Liver (tissue), 8 donors: ENCODE measurements at regions not wholly inside any gene's neighbourhood (a gene's known extent, or its start where the extent isn't known, plus 50 kb on each side); places are given as distances from the start of the nearest gene placed in this dataset.

ENCODE experiments used
- DNase-seq: peaks from one replicate; pipeline ENCODE4 v3.0.0-alpha.2; 2017; ENCODE audit warnings: low spot score
- H3K27ac ChIP-seq, 2 donors: one replicate each; pipeline ENCODE4 v1.7.0; 2013; ENCODE audit warnings: inconsistent platforms in 2 of 2, low read length in 2 of 2, control low read depth in 1 of 2, low read depth in 1 of 2, mild to moderate bottlenecking in 1 of 2
- H3K27me3 ChIP-seq, 4 donors: one replicate each; pipeline versions ENCODE4 v1.6.1 to v1.7.0; 2013; ENCODE audit warnings: low read length in 3 of 4, inconsistent platforms in 1 of 4, mild to moderate bottlenecking in 1 of 4, moderate library complexity in 1 of 4; ENCODE audit not compliant: control insufficient read depth in 4 of 4, insufficient read depth in 4 of 4
- H3K36me3 ChIP-seq, 4 donors: one replicate each; pipeline versions ENCODE4 v1.6.1 to v1.7.0; 2013; ENCODE audit warnings: low read length in 3 of 4, mild to moderate bottlenecking in 3 of 4, low read depth in 1 of 4, moderate library complexity in 1 of 4; ENCODE audit not compliant: control insufficient read depth in 4 of 4, insufficient read depth in 3 of 4
- H3K4me1 ChIP-seq, 4 donors: one replicate each; pipeline versions ENCODE4 v1.6.1 to v1.7.0; 2013; ENCODE audit warnings: low read length in 3 of 4, mild to moderate bottlenecking in 3 of 4, moderate library complexity in 1 of 4; ENCODE audit not compliant: control insufficient read depth in 4 of 4, insufficient read depth in 4 of 4
- H3K4me3 ChIP-seq, 3 donors: one replicate each; pipeline versions ENCODE4 v1.6.1 to v1.7.0; 2013; ENCODE audit warnings: low read length in 3 of 3, control low read depth in 1 of 3, low read depth in 1 of 3, mild to moderate bottlenecking in 1 of 3
- H3K9ac ChIP-seq, 2 donors: one replicate each; pipeline ENCODE4 v1.7.0; 2013; ENCODE audit warnings: low read length in 2 of 2, mild to moderate bottlenecking in 2 of 2, moderate library complexity in 2 of 2, control low read depth in 1 of 2, low read depth in 1 of 2
- H3K9me3 ChIP-seq, 4 donors: one replicate each; pipeline versions ENCODE4 v1.6.1 to v1.7.0; 2013; ENCODE audit warnings: low read length in 3 of 4; ENCODE audit not compliant: control insufficient read depth in 4 of 4
- EGR1 ChIP-seq, 2 donors: IDR thresholded peaks; 2 replicates each; pipeline ENCODE4 v1.6.1; 2016 to 2018; ENCODE audit warnings: antibody characterized with exemption in 2 of 2, low read depth in 2 of 2
- FOXA1 ChIP-seq: IDR thresholded peaks from 2 replicates; pipeline ENCODE4 v1.6.1; 2016; ENCODE audit warnings: antibody characterized with exemption
- GABPA ChIP-seq, 2 donors: IDR thresholded peaks in 1 of 2; conservative IDR thresholded peaks in 1 of 2; 2 replicates each; pipeline ENCODE4 v1.6.1; 2016; ENCODE audit warnings: antibody characterized with exemption in 2 of 2, mild to moderate bottlenecking in 1 of 2, moderate library complexity in 1 of 2
- RAD21 ChIP-seq, 2 donors: IDR thresholded peaks; 2 replicates each; pipeline ENCODE4 v1.6.1; 2016; ENCODE audit warnings: antibody characterized with exemption in 2 of 2, mild to moderate bottlenecking in 2 of 2
- SP1 ChIP-seq: IDR thresholded peaks from 2 replicates; pipeline ENCODE4 v1.6.1; 2018; ENCODE audit warnings: antibody characterized with exemption, mild to moderate bottlenecking
- YY1 ChIP-seq: IDR thresholded peaks from 2 replicates; pipeline ENCODE4 v1.6.1; 2016; ENCODE audit warnings: antibody characterized with exemption, mild to moderate bottlenecking
- whole genome bisulfite sequencing: extraction: QIAGEN DNeasy Blood & Tissue Kit; methylation state at CpG from one replicate; pipeline ENCODE4 v1.1.7; 2013; 5-methylcytosine and 5-hydroxymethylcytosine counted together
- TF ChIP-seq, protein P1 (sequence below): IDR thresholded peaks from 2 replicates; pipeline ENCODE4 v1.6.1; 2016; ENCODE audit warnings: antibody characterized with exemption
- TF ChIP-seq, protein P2 (sequence below): IDR thresholded peaks from 2 replicates; pipeline ENCODE4 v1.6.1; 2016; ENCODE audit warnings: antibody characterized with exemption
- TF ChIP-seq, protein P3 (sequence below): fragments of 150-350 bp; IDR thresholded peaks from 2 replicates; pipeline ENCODE4 v1.5.1; 2017; ENCODE audit warnings: improper control_type of control experiment, low read depth, low read length; ENCODE audit not compliant: missing input control
- TF ChIP-seq, protein P4 (sequence below): IDR thresholded peaks from 2 replicates; pipeline ENCODE4 v1.6.1; 2016; ENCODE audit warnings: antibody characterized with exemption, mild to moderate bottlenecking
- donor health status: healthy.
- donor health status: healthy.
- donor health status: healthy.
- donor health status: healthy.
- donor health status: healthy.

DNA sequence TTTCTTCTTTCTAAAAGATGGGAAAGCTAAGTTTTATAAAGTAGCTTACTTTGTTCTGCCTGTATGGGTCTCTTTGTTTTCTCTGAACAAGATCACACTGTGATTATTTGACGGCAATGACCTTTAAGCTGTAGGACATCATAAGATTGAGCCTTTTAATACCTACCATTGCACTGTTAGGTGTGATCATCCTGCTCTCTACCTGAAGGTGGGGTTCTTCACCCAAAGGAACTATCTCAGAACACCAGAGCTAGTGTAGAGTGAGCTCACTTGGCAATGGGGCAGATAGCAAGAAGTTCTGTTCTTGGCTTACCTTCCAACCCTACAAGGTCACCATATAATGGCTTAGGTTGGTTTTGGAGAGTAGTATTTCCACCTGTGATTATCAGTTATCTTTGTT lies 200.2 kb downstream of the SPATA31D1 start:
- H3K4me3 ChIP-seq: no peak overlapping the region
- H3K27me3 ChIP-seq: no peaks in the 10 kb centered on the region
- no peak overlapping the region for H3K9ac ChIP-seq
- no peaks in the 10 kb centered on the region for H3K36me3 ChIP-seq
- 65% methylated on average over 1 of the region's 1 CpG for WGBS
- H3K9me3 ChIP-seq: no peaks in the 10 kb centered on the region
- TF ChIP-seq, protein P1, sequence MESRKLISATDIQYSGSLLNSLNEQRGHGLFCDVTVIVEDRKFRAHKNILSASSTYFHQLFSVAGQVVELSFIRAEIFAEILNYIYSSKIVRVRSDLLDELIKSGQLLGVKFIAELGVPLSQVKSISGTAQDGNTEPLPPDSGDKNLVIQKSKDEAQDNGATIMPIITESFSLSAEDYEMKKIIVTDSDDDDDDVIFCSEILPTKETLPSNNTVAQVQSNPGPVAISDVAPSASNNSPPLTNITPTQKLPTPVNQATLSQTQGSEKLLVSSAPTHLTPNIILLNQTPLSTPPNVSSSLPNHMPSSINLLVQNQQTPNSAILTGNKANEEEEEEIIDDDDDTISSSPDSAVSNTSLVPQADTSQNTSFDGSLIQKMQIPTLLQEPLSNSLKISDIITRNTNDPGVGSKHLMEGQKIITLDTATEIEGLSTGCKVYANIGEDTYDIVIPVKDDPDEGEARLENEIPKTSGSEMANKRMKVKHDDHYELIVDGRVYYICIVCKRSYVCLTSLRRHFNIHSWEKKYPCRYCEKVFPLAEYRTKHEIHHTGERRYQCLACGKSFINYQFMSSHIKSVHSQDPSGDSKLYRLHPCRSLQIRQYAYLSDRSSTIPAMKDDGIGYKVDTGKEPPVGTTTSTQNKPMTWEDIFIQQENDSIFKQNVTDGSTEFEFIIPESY: no peak
- TF ChIP-seq, protein P2, sequence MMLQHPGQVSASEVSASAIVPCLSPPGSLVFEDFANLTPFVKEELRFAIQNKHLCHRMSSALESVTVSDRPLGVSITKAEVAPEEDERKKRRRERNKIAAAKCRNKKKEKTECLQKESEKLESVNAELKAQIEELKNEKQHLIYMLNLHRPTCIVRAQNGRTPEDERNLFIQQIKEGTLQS: no peak
- no peak for TF ChIP-seq YY1
- peak; percentile 61 to 77 for TF ChIP-seq RAD21 (IDR thresholded peaks at IDR 0.05)
- TF ChIP-seq, protein P3, sequence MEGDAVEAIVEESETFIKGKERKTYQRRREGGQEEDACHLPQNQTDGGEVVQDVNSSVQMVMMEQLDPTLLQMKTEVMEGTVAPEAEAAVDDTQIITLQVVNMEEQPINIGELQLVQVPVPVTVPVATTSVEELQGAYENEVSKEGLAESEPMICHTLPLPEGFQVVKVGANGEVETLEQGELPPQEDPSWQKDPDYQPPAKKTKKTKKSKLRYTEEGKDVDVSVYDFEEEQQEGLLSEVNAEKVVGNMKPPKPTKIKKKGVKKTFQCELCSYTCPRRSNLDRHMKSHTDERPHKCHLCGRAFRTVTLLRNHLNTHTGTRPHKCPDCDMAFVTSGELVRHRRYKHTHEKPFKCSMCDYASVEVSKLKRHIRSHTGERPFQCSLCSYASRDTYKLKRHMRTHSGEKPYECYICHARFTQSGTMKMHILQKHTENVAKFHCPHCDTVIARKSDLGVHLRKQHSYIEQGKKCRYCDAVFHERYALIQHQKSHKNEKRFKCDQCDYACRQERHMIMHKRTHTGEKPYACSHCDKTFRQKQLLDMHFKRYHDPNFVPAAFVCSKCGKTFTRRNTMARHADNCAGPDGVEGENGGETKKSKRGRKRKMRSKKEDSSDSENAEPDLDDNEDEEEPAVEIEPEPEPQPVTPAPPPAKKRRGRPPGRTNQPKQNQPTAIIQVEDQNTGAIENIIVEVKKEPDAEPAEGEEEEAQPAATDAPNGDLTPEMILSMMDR: peak; percentile 19
- no peaks in the 10 kb centered on the region for H3K4me1 ChIP-seq
- no peak for DNase-seq
- H3K27ac ChIP-seq: no peak overlapping the region

DNA sequence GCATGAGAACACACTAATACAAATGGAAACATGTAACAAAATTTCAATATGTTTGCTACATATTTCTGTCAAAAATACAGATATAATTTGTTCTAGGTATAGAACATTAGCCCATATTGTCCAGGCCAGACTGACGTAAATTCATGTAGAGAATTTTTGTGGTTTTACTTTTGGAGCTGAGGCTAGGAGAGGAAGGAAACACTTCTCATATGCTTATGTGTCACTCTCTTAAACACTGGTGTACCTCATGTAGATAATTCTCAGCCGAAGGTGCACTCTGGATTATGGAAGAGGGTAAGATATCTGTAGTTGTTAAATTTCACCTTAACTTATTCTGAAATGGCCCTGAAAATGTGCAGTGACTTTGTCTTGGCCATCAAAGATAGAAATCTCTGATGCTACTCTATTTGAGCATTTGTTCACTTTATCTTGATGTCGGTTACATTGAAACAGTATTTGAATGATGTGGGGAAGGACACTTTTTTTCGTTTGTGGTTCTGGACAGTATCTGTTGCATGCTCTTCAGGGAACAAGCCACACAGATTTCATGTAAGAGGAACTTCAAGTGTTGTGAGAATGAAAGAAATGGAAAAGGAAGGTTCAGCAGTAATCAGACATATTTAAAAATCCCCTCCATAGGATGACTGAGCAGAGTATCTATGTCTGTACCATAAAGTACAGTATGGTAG lies 202.7 kb downstream of the SPATA31D1 start:
- no peaks in the 10 kb centered on the region for H3K27me3 ChIP-seq
- TF ChIP-seq, protein P2: no peak
- TF ChIP-seq FOXA1 (no peak), GABPA (IDR thresholded peaks at IDR 0.05 in 1 of 2, conservative IDR thresholded peaks at IDR 0.05 in 1 of 2) (no peak), EGR1 (IDR thresholded peaks at IDR 0.05; ENCODE audit: low read depth in 2 of 2) (no peak), SP1 (no peak)
- TF ChIP-seq, protein P4, sequence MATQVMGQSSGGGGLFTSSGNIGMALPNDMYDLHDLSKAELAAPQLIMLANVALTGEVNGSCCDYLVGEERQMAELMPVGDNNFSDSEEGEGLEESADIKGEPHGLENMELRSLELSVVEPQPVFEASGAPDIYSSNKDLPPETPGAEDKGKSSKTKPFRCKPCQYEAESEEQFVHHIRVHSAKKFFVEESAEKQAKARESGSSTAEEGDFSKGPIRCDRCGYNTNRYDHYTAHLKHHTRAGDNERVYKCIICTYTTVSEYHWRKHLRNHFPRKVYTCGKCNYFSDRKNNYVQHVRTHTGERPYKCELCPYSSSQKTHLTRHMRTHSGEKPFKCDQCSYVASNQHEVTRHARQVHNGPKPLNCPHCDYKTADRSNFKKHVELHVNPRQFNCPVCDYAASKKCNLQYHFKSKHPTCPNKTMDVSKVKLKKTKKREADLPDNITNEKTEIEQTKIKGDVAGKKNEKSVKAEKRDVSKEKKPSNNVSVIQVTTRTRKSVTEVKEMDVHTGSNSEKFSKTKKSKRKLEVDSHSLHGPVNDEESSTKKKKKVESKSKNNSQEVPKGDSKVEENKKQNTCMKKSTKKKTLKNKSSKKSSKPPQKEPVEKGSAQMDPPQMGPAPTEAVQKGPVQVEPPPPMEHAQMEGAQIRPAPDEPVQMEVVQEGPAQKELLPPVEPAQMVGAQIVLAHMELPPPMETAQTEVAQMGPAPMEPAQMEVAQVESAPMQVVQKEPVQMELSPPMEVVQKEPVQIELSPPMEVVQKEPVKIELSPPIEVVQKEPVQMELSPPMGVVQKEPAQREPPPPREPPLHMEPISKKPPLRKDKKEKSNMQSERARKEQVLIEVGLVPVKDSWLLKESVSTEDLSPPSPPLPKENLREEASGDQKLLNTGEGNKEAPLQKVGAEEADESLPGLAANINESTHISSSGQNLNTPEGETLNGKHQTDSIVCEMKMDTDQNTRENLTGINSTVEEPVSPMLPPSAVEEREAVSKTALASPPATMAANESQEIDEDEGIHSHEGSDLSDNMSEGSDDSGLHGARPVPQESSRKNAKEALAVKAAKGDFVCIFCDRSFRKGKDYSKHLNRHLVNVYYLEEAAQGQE: no peak
- no peak overlapping the region for H3K27ac ChIP-seq
- DNase-seq: no peak
- no peaks in the 10 kb centered on the region for H3K9me3 ChIP-seq
- H3K9ac ChIP-seq: no peak overlapping the region
- H3K4me1 ChIP-seq: no peaks in the 10 kb centered on the region
- 83% methylated on average over 4 of the region's 4 CpGs for WGBS
- H3K4me3 ChIP-seq: no peak overlapping the region
- H3K36me3 ChIP-seq: no peaks in the 10 kb centered on the region
